OCI-LY1 (cell line): ENCODE measurements at regions not wholly inside any gene's neighbourhood (a gene's known extent, or its start where the extent isn't known, plus 50 kb on each side); places are given as distances from the start of the nearest gene placed in this dataset.

ENCODE experiments used
- CTCF ChIP-seq: fragments of 200-600 bp; sonication (generic), shearing (Covaris generic); IDR thresholded peaks from 2 replicates; pipeline ENCODE4 v1.5.1; 2017; ENCODE audit warnings: mild to moderate bottlenecking, antibody characterized with exemption, low read length, moderate library complexity, mixed read lengths
- EZH2 ChIP-seq: fragments of 200-600 bp; sonication (generic), shearing (Covaris generic); IDR thresholded peaks from 2 replicates; pipeline ENCODE4 v1.8.0; 2017; ENCODE audit warnings: borderline replicate concordance, mixed run types, mild to moderate bottlenecking, antibody characterized with exemption, low read length, moderate library complexity, mixed read lengths

GRCh38 chr14:105876829-105877228 lies 350.4 kb downstream of the TMEM121 start:
- TF ChIP-seq CTCF (no peak), EZH2 (no peak)
